SH-SY5Y (cell line): ENCODE measurements at regions not wholly inside any gene's neighbourhood (a gene's known extent, or its start where the extent isn't known, plus 50 kb on each side); places are given as distances from the start of the nearest gene placed in this dataset.

Experiments
- GATA2 ChIP-seq: IDR thresholded peaks from 2 replicates; pipeline ENCODE4 v1.6.1; 2011; ENCODE audit warnings: mild to moderate bottlenecking, low read depth, low read length
- GATA3 ChIP-seq: IDR thresholded peaks from 2 replicates; pipeline ENCODE4 v1.6.1; 2011; ENCODE audit warnings: low read depth, mild to moderate bottlenecking, low read length, moderate library complexity

DNA sequence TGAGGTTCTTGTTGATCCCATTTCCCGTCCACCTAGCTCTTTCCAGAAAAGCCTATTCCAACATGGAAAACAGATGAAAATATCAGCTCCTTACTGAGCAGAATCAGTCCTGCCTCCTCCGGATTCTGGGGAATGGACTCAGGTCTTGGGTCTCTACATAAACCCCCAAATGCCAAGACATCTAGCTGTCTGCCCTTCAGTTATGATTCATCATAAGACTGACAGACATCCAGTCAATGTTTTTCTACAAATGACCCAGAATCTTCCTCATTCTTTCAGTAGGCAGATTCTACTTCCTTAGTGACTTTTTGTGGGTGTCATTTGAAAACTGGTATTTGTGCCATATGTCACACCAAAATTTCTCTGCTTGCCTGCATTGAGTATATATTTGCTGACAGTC is 103.0 kb upstream of the TGFBR2 start:
- TF ChIP-seq GATA3, result no peak
- TF ChIP-seq GATA2, result no peak
